Activated CD8-positive, alpha-beta T cell treated with anti-CD3 and anti-CD28 coated beads for 36 hours (primary cell): ENCODE measurements at regions not wholly inside any gene's neighbourhood (a gene's known extent, or its start where the extent isn't known, plus 50 kb on each side); places are given as distances from the start of the nearest gene placed in this dataset.

Source experiments
- ATAC-seq: fragments of 200-7000 bp; cut with Tn5 transposase; one replicate; pipeline ENCODE4 v1.10.0; 2021; ENCODE audit warnings: mild to moderate bottlenecking, moderate library complexity
- CTCF ChIA-PET: fragments of 350-600 bp; sonication (Branson Sonifier 250); formaldehyde crosslinking; loops from one replicate; lab custom pipeline; 2021; ENCODE audit warnings: antibody characterized with exemption; lab: Charles Lee
- POLR2A ChIA-PET: fragments of 350-600 bp; sonication (Branson Sonifier 250); formaldehyde crosslinking; loops from one replicate; lab custom pipeline; 2021; ENCODE audit warnings: antibody characterized with exemption; lab: Charles Lee
- DNase-seq: peaks from one replicate; pipeline ENCODE4 v3.0.0-alpha.2; 2020
- H3K27ac Mint-ChIP-seq: one replicate; pipeline ENCODE4 v1.8.0; 2021; ENCODE audit warnings: mild to moderate bottlenecking, mixed read lengths
- H3K27me3 Mint-ChIP-seq: one replicate; pipeline ENCODE4 v1.8.0; 2021; ENCODE audit warnings: mixed read lengths
- H3K36me3 Mint-ChIP-seq: one replicate; pipeline ENCODE4 v1.8.0; 2021; ENCODE audit warnings: low read depth, mixed read lengths
- H3K4me1 Mint-ChIP-seq: one replicate; pipeline ENCODE4 v1.8.0; 2021; ENCODE audit warnings: low read depth, mixed read lengths
- H3K4me3 Mint-ChIP-seq: one replicate; pipeline ENCODE4 v1.8.0; 2021; ENCODE audit warnings: mild to moderate bottlenecking, moderate library complexity, mixed read lengths
- H3K9me3 Mint-ChIP-seq: one replicate; pipeline ENCODE4 v1.8.0; 2021; ENCODE audit warnings: mixed read lengths
- CTCF ChIP-seq: fragments of 200-600 bp; IDR thresholded peaks from one replicate; pipeline ENCODE4 v1.8.0; 2022; ENCODE audit warnings: antibody characterized with exemption, mild to moderate bottlenecking
- intact Hi-C: fragments of 100-400 bp; cut with micrococcal nuclease; formaldehyde crosslinking; loops from one replicate; pipeline ENCODE4 v1.10.0; 2022

DNA sequence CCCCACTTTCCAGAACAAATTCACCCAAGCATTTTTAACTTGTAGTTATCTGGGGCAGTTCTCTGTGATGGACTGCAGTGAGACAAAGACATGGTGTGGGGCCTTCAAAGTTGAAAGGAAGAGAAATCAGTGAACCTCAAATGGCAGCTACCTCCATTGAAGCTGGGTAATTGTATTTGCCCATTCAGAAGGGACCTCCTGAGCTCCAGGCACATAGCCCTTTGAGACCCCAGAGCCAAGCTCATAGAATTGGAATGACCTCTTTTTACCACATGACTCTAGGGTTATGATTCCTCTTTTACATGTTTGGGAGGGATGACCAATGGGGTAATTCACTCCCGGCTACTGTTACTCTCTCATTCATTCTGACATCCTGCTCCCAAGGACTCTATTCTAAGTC lies 368.4 kb upstream of the ITGA1 start:
- POLR2A ChIA-PET: no interaction called here

GRCh38 chr5:52427615-52428014 lies 360.1 kb upstream of the ITGA1 start:
- ATAC-seq (no peak), DNase-seq (no peak)
- TF ChIP-seq CTCF: no peak
- Mint-ChIP-seq H3K4me1 (no peaks in the 10 kb centered on the region), H3K27ac (no peak overlapping the region), H3K9me3 (no peaks in the 10 kb centered on the region), H3K27me3 (no peaks in the 10 kb centered on the region), H3K4me3 (no peak overlapping the region), H3K36me3 (no peaks in the 10 kb centered on the region)
- intact Hi-C loops: no loop called here
- POLR2A ChIA-PET: interaction anchor here (1.1 kb wide), 1 partner anchor 17 kb away, joined by 3 read pairs; no protein-coding TSS in a partner anchor
- CTCF ChIA-PET: no interaction called here

More for the DNA sequence above, 368.4 kb upstream of the ITGA1 start:
- H3K27me3 Mint-ChIP-seq: no peaks in the 10 kb centered on the region
- ATAC-seq (no peak), DNase-seq (no peak)
- no peaks in the 10 kb centered on the region for H3K4me1 Mint-ChIP-seq
- no peak for TF ChIP-seq CTCF
- CTCF ChIA-PET: interaction anchor here (0.9 kb wide), 1 partner anchor 9 kb away, joined by 4 read pairs; no protein-coding TSS in a partner anchor
- intact Hi-C loops: no loop called here
- no peak overlapping the region for H3K4me3 Mint-ChIP-seq
- no peaks in the 10 kb centered on the region for H3K9me3 Mint-ChIP-seq
- no peaks in the 10 kb centered on the region for H3K36me3 Mint-ChIP-seq
- H3K27ac Mint-ChIP-seq: no peak overlapping the region

GRCh38 chr5:52428977-52429489 lies 358.7 kb upstream of the ITGA1 start:
- CTCF ChIA-PET: no interaction called here
- intact Hi-C loops: no loop called here
- no peaks in the 10 kb centered on the region for H3K27me3 Mint-ChIP-seq
- no peak overlapping the region for H3K4me3 Mint-ChIP-seq
- no peaks in the 10 kb centered on the region for H3K4me1 Mint-ChIP-seq
- DNase-seq: no peak
- ATAC-seq: no peak
- no peaks in the 10 kb centered on the region for H3K9me3 Mint-ChIP-seq
- POLR2A ChIA-PET: no interaction called here
- no peak overlapping the region for H3K27ac Mint-ChIP-seq
- H3K36me3 Mint-ChIP-seq: no peaks in the 10 kb centered on the region
- TF ChIP-seq CTCF: no peak

DNA sequence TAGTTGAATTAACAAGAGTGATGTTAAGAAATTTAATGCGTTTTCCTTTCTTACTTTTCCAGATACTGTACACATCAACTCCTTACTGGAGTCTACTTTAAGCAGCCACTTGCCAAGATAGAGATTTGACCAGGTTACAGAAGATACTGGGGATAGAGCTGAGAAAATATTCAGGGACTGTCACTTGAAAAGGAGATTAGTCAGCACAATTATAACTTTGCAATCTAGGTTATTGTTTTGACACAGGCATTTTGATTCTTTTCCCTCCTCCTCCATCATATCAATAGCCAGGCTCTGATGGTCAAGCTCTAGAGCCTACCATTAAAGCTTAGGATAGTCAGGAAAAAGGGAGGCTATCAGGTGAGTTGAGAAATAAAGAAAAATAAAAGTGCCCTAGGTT lies 345.9 kb upstream of the ITGA1 start:
- Mint-ChIP-seq H3K9me3 (no peaks in the 10 kb centered on the region), H3K36me3 (no peaks in the 10 kb centered on the region), H3K27me3 (peaks cover 2% of the 10 kb centered on the region), H3K27ac (no peak overlapping the region), H3K4me1 (no peaks in the 10 kb centered on the region), H3K4me3 (no peak overlapping the region)
- ATAC-seq: no peak
- no peak for TF ChIP-seq CTCF
- intact Hi-C loops: no loop called here
- no peak for DNase-seq
- CTCF ChIA-PET: no interaction called here
- POLR2A ChIA-PET: no interaction called here

DNA sequence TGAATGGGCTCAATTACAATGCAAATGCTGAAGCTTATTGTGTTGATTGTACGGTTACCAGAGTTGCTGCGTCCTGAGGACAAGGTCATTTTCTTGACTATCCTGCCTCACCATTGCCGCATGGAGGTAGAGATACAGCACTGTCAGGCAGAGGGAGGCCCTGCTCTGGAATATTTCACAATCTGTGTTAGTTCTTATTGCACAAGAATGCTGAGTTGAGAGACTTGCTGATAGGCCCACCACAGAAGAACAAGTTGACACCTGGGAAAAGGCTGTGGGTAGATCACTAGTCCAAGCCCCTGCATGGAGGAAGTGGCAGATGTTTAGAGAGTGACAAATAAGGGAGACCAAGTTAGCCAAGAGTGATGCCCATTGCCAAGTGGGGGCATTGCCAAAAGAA lies 344.5 kb upstream of the ITGA1 start:
- DNase-seq (no peak), ATAC-seq (no peak)
- CTCF ChIA-PET: no interaction called here
- Mint-ChIP-seq H3K27me3 (no peaks in the 10 kb centered on the region), H3K27ac (no peak overlapping the region), H3K36me3 (no peaks in the 10 kb centered on the region), H3K4me1 (no peaks in the 10 kb centered on the region), H3K4me3 (no peak overlapping the region), H3K9me3 (no peaks in the 10 kb centered on the region)
- TF ChIP-seq CTCF: no peak
- intact Hi-C loops: no loop called here
- POLR2A ChIA-PET: no interaction called here
